Stomach (tissue), 8 donors: ENCODE measurements at regions not wholly inside any gene's neighbourhood (a gene's known extent, or its start where the extent isn't known, plus 50 kb on each side); places are given as distances from the start of the nearest gene placed in this dataset.

Source experiments
- DNase-seq, 2 donors: peaks; one replicate each; pipeline versions ENCODE4 v3.0.0 to v3.0.0-alpha.2; 2013 to 2019
- H3K27ac ChIP-seq, 5 donors: fragments of 200-600 bp in 4 of 5; sonication (generic) in 4 of 5; one replicate each; pipeline ENCODE4 v1.5.1; 2013 to 2019; ENCODE audit warnings: mild to moderate bottlenecking in 1 of 5, moderate library complexity in 1 of 5
- H3K27me3 ChIP-seq, 3 donors: fragments of 200-600 bp; sonication (generic); one replicate each; pipeline ENCODE4 v1.5.1; 2017 to 2019; ENCODE audit warnings: mixed run types in 1 of 3
- H3K36me3 ChIP-seq, 4 donors: fragments of 200-600 bp; sonication (generic); 1 replicate in 3 of 4; 2 replicates in 1 of 4; pipeline ENCODE4 v1.5.1; 2016 to 2019
- H3K4me1 ChIP-seq, 4 donors: fragments of 200-600 bp; sonication (generic); one replicate each; pipeline ENCODE4 v1.5.1; 2016 to 2019
- H3K4me3 ChIP-seq, 4 donors: fragments of 200-600 bp; sonication (generic) in 3 of 4; one replicate each; pipeline ENCODE4 v1.5.1; 2016 to 2019; ENCODE audit warnings: mild to moderate bottlenecking in 1 of 4
- H3K9me3 ChIP-seq, 4 donors: fragments of 200-600 bp; sonication (generic); one replicate each; pipeline ENCODE4 v1.5.1; 2016 to 2019
- CTCF ChIP-seq, 7 experiments: fragments of 450-650 bp in 4 of 7; fragments of 200-600 bp in 3 of 7; sonication (generic) in 3 of 7; IDR thresholded peaks; one replicate each; pipeline ENCODE4 v1.5.1; 2016 to 2019; ENCODE audit warnings: antibody characterized with exemption in 7 of 7, control low read depth in 2 of 7, mild to moderate bottlenecking in 1 of 7
- EP300 ChIP-seq: sonication (generic); formaldehyde crosslinking; IDR thresholded peaks from one replicate; pipeline ENCODE4 v1.6.1; 2017; ENCODE audit warnings: antibody characterized with exemption
- POLR2A ChIP-seq, 4 donors: fragments of 450-650 bp; IDR thresholded peaks; one replicate each; pipeline ENCODE4 v1.6.1; 2016; ENCODE audit warnings: antibody characterized with exemption in 4 of 4, control low read depth in 2 of 4, mild to moderate bottlenecking in 1 of 4, moderate library complexity in 1 of 4
- POLR2AphosphoS5 ChIP-seq, 3 donors: sonication (generic); formaldehyde crosslinking; IDR thresholded peaks; one replicate each; pipeline ENCODE4 v1.6.1; 2016; ENCODE audit warnings: antibody characterized with exemption in 3 of 3
- WGBS, 5 donors: extraction: QIAGEN DNeasy Blood & Tissue Kit in 3 of 5; methylation state at CpG; one replicate each; pipeline versions ENCODE4 v1.1.5 to v1.1.7; 2013 to 2018; 5-methylcytosine and 5-hydroxymethylcytosine counted together
- intact Hi-C: fragments of 100-400 bp; cut with DNase I; formaldehyde crosslinking; loops from one replicate; pipeline ENCODE4 v1.15.1; 2023; ENCODE audit warnings: low total_unique reads
- donor health status: healthy with polysubstance abuse.
- donor health status: Bipolar disorder and iron deficiency.
- donor health status: healthy.

- intact Hi-C loops = no loop called here
- H3K27me3 ChIP-seq = no peaks in the 10 kb centered on the region
- DNase-seq = no peak
- WGBS, 5 donors = 65 to 93% (median 83%) methylated on average over 1 of the region's 1 CpG
- H3K9me3 ChIP-seq = peaks cover 0 to 5% (median 0%) of the 10 kb centered on the region in 4 donors
- no peaks in the 10 kb centered on the region for H3K36me3 ChIP-seq
- peaks cover 0 to 2% (median 0%) of the 10 kb centered on the region in 4 donors for H3K4me1 ChIP-seq
- peak overlapping the region in 2 of 5 donors; percentile 11 to 73 for H3K27ac ChIP-seq
- H3K4me3 ChIP-seq = no peak overlapping the region
- no peak for TF ChIP-seq POLR2AphosphoS5 (IDR thresholded peaks at IDR 0.05)
- TF ChIP-seq EP300 = no peak
- TF ChIP-seq POLR2A (IDR thresholded peaks at IDR 0.05) = no peak
- TF ChIP-seq CTCF (IDR thresholded peaks at IDR 0.05) = no peak
Observed at GRCh38 chr12:92404921-92405320, 259.3 kb upstream of the BTG1 start.

GRCh38 chr12:92404259-92404894, 258.7 kb upstream of the BTG1 start:
- peak overlapping the region in 1 of 5 donors; percentile 73 for H3K27ac ChIP-seq
- 83 to 95% (median 94%) methylated on average over 1 of the region's 1 CpG for WGBS, 5 donors

GRCh38 chr12:92403210-92404175, 257.8 kb upstream of the BTG1 start:
- H3K27ac ChIP-seq = peak overlapping the region in 2 of 5 donors; percentile 35 to 73
- H3K4me1 ChIP-seq = peaks cover 0 to 10% (median 0%) of the 10 kb centered on the region in 4 donors
- no peaks in the 10 kb centered on the region for H3K27me3 ChIP-seq
- no peaks in the 10 kb centered on the region for H3K36me3 ChIP-seq
- TF ChIP-seq POLR2AphosphoS5 (IDR thresholded peaks at IDR 0.05) (no peak), CTCF (IDR thresholded peaks at IDR 0.05) (no peak), EP300 (no peak), POLR2A (IDR thresholded peaks at IDR 0.05) (no peak)
- peaks cover 0 to 5% (median 0%) of the 10 kb centered on the region in 4 donors for H3K9me3 ChIP-seq
- H3K4me3 ChIP-seq = no peak overlapping the region
- 69 to 84% (median 77%) methylated on average over 3 of the region's 3 CpGs for WGBS, 5 donors
- intact Hi-C loops = no loop called here
- DNase-seq = peak in 1 of 2 donors; percentile 61

More at GRCh38 chr12:92404259-92404894, 258.7 kb upstream of the BTG1 start:
- H3K36me3 ChIP-seq = no peaks in the 10 kb centered on the region
- no peak for DNase-seq
- no peak for TF ChIP-seq POLR2AphosphoS5 (IDR thresholded peaks at IDR 0.05)
- TF ChIP-seq POLR2A (IDR thresholded peaks at IDR 0.05) = no peak
- TF ChIP-seq CTCF (IDR thresholded peaks at IDR 0.05) = no peak
- TF ChIP-seq EP300 = no peak
- peaks cover 0 to 7% (median 0%) of the 10 kb centered on the region in 4 donors for H3K4me1 ChIP-seq
- peaks cover 0 to 5% (median 0%) of the 10 kb centered on the region in 4 donors for H3K9me3 ChIP-seq
- no peaks in the 10 kb centered on the region for H3K27me3 ChIP-seq
- intact Hi-C loops = no loop called here
- no peak overlapping the region for H3K4me3 ChIP-seq

GRCh38 chr12:92402415-92402814, 256.8 kb upstream of the BTG1 start:
- intact Hi-C loops = no loop called here
- no peak for TF ChIP-seq POLR2A (IDR thresholded peaks at IDR 0.05)
- TF ChIP-seq CTCF (IDR thresholded peaks at IDR 0.05) = no peak
- TF ChIP-seq POLR2AphosphoS5 (IDR thresholded peaks at IDR 0.05) = no peak
- TF ChIP-seq EP300 = no peak
- Histone ChIP-seq H3K27ac (peak overlapping the region in 1 of 5 donors; percentile 73), H3K27me3 (no peaks in the 10 kb centered on the region), H3K9me3 (no peaks in the 10 kb centered on the region), H3K4me1 (peaks cover 0 to 10% (median 0%) of the 10 kb centered on the region in 4 donors), H3K36me3 (no peaks in the 10 kb centered on the region), H3K4me3 (no peak overlapping the region)
- DNase-seq = no peak
- WGBS, 5 donors = 46 to 91% (median 80%) methylated on average over 1 of the region's 1 CpG
